Type B pancreatic cell (in vitro differentiated cells): ENCODE measurements at regions not wholly inside any gene's neighbourhood (a gene's known extent, or its start where the extent isn't known, plus 50 kb on each side); places are given as distances from the start of the nearest gene placed in this dataset.

Source experiments
- DNase-seq: peaks from one replicate; pipeline ENCODE4 v3.0.0; 2021; ENCODE audit warnings: mixed read lengths; ENCODE audit not compliant: unreplicated experiment; ENCODE audit errors: extremely low spot score
- H3K27ac Mint-ChIP-seq: 2 replicates; pipeline ENCODE4 v1.8.0; 2021; ENCODE audit warnings: mild to moderate bottlenecking, mixed read lengths
- H3K27me3 Mint-ChIP-seq: 2 replicates; pipeline ENCODE4 v1.8.0; 2021; ENCODE audit warnings: mixed read lengths
- H3K36me3 Mint-ChIP-seq: 2 replicates; pipeline ENCODE4 v1.8.0; 2021; ENCODE audit warnings: mixed read lengths
- H3K4me1 Mint-ChIP-seq: one replicate; pipeline ENCODE4 v1.8.0; 2021; ENCODE audit warnings: mixed read lengths; ENCODE audit not compliant: unreplicated experiment
- H3K4me3 Mint-ChIP-seq: 2 replicates; pipeline ENCODE4 v1.8.0; 2021; ENCODE audit warnings: mild to moderate bottlenecking, mixed read lengths
- H3K9me3 Mint-ChIP-seq: 2 replicates; pipeline ENCODE4 v1.8.0; 2021; ENCODE audit warnings: mixed read lengths
- TF ChIP-seq, protein P1 (sequence below): fragments of 200-600 bp; sonication (generic); conservative IDR thresholded peaks from 2 replicates; pipeline ENCODE4 v1.5.0; 2021; ENCODE audit warnings: antibody characterized with exemption, mild to moderate bottlenecking

- peaks cover 3% of the 10 kb centered on the region for H3K27me3 Mint-ChIP-seq
- H3K9me3 Mint-ChIP-seq = no peaks in the 10 kb centered on the region
- no peaks in the 10 kb centered on the region for H3K4me1 Mint-ChIP-seq
- H3K27ac Mint-ChIP-seq = no peak overlapping the region
- H3K4me3 Mint-ChIP-seq = no peak overlapping the region
- TF ChIP-seq, protein P1, sequence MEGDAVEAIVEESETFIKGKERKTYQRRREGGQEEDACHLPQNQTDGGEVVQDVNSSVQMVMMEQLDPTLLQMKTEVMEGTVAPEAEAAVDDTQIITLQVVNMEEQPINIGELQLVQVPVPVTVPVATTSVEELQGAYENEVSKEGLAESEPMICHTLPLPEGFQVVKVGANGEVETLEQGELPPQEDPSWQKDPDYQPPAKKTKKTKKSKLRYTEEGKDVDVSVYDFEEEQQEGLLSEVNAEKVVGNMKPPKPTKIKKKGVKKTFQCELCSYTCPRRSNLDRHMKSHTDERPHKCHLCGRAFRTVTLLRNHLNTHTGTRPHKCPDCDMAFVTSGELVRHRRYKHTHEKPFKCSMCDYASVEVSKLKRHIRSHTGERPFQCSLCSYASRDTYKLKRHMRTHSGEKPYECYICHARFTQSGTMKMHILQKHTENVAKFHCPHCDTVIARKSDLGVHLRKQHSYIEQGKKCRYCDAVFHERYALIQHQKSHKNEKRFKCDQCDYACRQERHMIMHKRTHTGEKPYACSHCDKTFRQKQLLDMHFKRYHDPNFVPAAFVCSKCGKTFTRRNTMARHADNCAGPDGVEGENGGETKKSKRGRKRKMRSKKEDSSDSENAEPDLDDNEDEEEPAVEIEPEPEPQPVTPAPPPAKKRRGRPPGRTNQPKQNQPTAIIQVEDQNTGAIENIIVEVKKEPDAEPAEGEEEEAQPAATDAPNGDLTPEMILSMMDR = no peak
- no peak for DNase-seq
- H3K36me3 Mint-ChIP-seq = no peaks in the 10 kb centered on the region
These were observed 209.8 kb downstream of the SOD2 start for GRCh38 chr6:159483259-159483658.

- no peaks in the 10 kb centered on the region for H3K36me3 Mint-ChIP-seq
- H3K27me3 Mint-ChIP-seq = no peaks in the 10 kb centered on the region
- H3K4me1 Mint-ChIP-seq = no peaks in the 10 kb centered on the region
- no peak for DNase-seq
- TF ChIP-seq, protein P1 = no peak
- no peaks in the 10 kb centered on the region for H3K9me3 Mint-ChIP-seq
- no peak overlapping the region for H3K4me3 Mint-ChIP-seq
- H3K27ac Mint-ChIP-seq = no peak overlapping the region
These were observed 211.1 kb downstream of the SOD2 start for GRCh38 chr6:159481897-159482296.

DNA sequence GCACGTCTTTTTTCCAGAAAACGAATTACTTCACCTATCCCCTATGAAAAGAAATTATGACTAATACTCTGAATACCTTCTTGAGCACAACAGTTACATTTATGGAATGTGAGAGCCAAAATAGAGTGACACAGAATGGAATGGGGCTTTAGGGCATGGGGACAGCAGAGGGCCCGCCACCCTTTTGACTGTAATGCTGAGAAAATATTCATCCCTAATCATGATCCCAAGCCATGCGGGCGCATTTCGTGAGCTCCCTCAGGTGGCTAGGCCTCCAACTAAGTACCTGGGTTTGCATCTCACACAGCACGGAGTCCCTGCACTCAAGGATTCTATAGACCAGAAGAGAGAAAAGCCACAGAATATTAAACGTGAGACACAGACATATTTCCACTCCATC lies 212.6 kb downstream of the SOD2 start:
- H3K27me3 Mint-ChIP-seq = no peaks in the 10 kb centered on the region
- TF ChIP-seq, protein P1 = no peak
- no peak for DNase-seq
- no peaks in the 10 kb centered on the region for H3K36me3 Mint-ChIP-seq
- no peaks in the 10 kb centered on the region for H3K4me1 Mint-ChIP-seq
- H3K27ac Mint-ChIP-seq = no peak overlapping the region
- no peak overlapping the region for H3K4me3 Mint-ChIP-seq
- H3K9me3 Mint-ChIP-seq = no peaks in the 10 kb centered on the region

- no peak for DNase-seq
- Mint-ChIP-seq H3K4me1 (no peaks in the 10 kb centered on the region), H3K27ac (no peak overlapping the region), H3K27me3 (no peaks in the 10 kb centered on the region), H3K9me3 (no peaks in the 10 kb centered on the region), H3K4me3 (no peak overlapping the region), H3K36me3 (no peaks in the 10 kb centered on the region)
- TF ChIP-seq, protein P1 = no peak
These were observed 213.9 kb downstream of the SOD2 start for GRCh38 chr6:159479146-159479545.

DNA sequence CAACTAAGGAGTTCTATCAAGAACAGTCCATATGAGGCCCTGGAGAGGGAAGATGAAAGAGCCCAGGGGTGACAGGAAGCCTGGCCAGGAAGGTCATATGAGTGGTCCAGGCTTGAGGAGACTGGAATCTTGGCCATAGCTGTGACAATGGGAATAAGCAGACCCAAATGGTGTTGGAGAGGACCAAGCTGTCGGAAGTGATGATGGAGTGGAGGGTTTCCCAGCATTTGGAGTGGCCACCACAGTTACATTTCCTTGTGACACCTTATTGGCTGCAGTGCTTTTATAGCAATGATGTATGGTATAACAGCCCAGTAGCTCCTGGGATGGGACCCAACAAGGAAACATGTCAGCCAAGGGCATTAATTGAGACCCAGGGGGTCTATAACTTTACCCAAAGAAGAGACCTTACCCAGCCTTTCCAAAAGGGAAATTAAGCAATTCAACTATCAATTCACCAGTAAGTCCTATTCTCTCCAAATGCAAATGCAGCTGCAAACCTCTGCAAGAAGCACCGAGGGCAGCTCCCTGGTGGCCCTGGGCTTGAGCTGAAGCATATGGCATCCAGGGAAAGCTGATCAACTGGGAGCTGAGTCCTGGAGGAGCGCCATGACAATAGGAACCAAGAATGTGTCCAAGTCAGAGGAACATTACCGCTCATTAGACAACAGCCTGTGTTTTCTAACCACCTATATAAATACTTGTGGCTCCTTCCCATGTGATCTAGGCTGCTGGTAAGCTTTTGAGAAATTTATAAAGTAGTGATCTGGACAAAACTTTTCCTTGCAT lies 219.4 kb downstream of the SOD2 start:
- no peak overlapping the region for H3K4me3 Mint-ChIP-seq
- TF ChIP-seq, protein P1 = no peak
- H3K27ac Mint-ChIP-seq = no peak overlapping the region
- no peaks in the 10 kb centered on the region for H3K9me3 Mint-ChIP-seq
- H3K4me1 Mint-ChIP-seq = no peaks in the 10 kb centered on the region
- DNase-seq = no peak
- peaks cover 10% of the 10 kb centered on the region for H3K27me3 Mint-ChIP-seq
- no peaks in the 10 kb centered on the region for H3K36me3 Mint-ChIP-seq
